ENCODE measurements at regions not wholly inside any gene's neighbourhood (a gene's known extent, or its start where the extent isn't known, plus 50 kb on each side); places are given as distances from the start of the nearest gene placed in this dataset.

DNA sequence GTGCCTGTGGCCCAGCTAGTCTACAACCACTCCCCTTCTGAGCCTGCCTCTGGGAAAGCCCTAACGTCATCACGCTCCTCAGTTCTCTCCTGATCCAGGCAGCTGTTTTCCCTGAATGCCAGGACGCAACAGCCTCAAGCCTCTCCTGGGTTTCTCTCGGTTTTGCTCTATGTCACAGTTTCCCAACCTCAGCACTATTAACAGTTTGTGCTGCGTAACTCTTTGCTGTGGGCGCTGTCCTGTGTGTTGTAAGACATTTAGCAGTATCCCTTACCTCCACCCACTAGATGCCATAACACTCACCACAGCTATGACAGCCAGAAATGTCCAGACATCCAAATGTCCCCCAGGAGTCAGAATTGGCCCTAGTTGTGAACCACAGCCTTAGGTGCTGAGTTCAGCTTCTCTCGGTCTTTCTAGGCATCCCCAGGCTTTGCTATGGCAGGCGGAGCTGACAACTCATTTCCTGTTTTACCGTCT is 226.3 kb upstream of the NPVF start:
- Histone ChIP-seq H4K20me1 (ENCODE audit: insufficient read depth) (no peaks in the 10 kb centered on the region), H2AFZ (ENCODE audit: low read depth, low read length) (no peak overlapping the region), H3K36me3 (ENCODE audit: insufficient read depth, low read length) (no peaks in the 10 kb centered on the region), H3K4me2 (ENCODE audit: low read length) (no peak overlapping the region), H3K79me2 (replicated peaks; ENCODE audit: insufficient read depth, low read length) (no peaks in the 10 kb centered on the region), H3K4me3 (ENCODE audit: low read length) (no peak overlapping the region), H3K27ac (ENCODE audit: low read length) (no peak overlapping the region), H3K27me3 (ENCODE audit: insufficient read depth, low read depth, low read length) (no peaks in the 10 kb centered on the region), H3F3A (ENCODE audit: insufficient read depth, low read length, poor library complexity, severe bottlenecking) (no peaks in the 10 kb centered on the region), H3K9me2 (ENCODE audit: insufficient read depth, low read length) (no peaks in the 10 kb centered on the region), H3K9ac (ENCODE audit: low read length) (no peak overlapping the region), H3K9me3 (ENCODE audit: low read length) (no peaks in the 10 kb centered on the region)
- TF ChIP-seq POLR2AphosphoS5 (IDR thresholded peaks at IDR 0.05) (no peak), EZH2 (IDR thresholded peaks at IDR 0.05; ENCODE audit: borderline replicate concordance, insufficient read depth, low read length, poor library complexity, severe bottlenecking) (no peak), MXI1 (conservative IDR thresholded peaks at IDR 0.05; ENCODE audit: poor library complexity, severe bottlenecking) (no peak), EP300 (conservative IDR thresholded peaks at IDR 0.05; ENCODE audit: poor library complexity, severe bottlenecking) (no peak), RAD21 (conservative IDR thresholded peaks at IDR 0.05) (no peak), SMC3 (conservative IDR thresholded peaks at IDR 0.05; ENCODE audit: poor library complexity) (no peak), TAF1 (IDR thresholded peaks at IDR 0.05; ENCODE audit: low read depth) (no peak)
- TF ChIP-seq, protein P1, sequence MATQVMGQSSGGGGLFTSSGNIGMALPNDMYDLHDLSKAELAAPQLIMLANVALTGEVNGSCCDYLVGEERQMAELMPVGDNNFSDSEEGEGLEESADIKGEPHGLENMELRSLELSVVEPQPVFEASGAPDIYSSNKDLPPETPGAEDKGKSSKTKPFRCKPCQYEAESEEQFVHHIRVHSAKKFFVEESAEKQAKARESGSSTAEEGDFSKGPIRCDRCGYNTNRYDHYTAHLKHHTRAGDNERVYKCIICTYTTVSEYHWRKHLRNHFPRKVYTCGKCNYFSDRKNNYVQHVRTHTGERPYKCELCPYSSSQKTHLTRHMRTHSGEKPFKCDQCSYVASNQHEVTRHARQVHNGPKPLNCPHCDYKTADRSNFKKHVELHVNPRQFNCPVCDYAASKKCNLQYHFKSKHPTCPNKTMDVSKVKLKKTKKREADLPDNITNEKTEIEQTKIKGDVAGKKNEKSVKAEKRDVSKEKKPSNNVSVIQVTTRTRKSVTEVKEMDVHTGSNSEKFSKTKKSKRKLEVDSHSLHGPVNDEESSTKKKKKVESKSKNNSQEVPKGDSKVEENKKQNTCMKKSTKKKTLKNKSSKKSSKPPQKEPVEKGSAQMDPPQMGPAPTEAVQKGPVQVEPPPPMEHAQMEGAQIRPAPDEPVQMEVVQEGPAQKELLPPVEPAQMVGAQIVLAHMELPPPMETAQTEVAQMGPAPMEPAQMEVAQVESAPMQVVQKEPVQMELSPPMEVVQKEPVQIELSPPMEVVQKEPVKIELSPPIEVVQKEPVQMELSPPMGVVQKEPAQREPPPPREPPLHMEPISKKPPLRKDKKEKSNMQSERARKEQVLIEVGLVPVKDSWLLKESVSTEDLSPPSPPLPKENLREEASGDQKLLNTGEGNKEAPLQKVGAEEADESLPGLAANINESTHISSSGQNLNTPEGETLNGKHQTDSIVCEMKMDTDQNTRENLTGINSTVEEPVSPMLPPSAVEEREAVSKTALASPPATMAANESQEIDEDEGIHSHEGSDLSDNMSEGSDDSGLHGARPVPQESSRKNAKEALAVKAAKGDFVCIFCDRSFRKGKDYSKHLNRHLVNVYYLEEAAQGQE (IDR thresholded peaks at IDR 0.05; ENCODE audit: borderline replicate concordance), result no peak
- TF ChIP-seq, protein P2, sequence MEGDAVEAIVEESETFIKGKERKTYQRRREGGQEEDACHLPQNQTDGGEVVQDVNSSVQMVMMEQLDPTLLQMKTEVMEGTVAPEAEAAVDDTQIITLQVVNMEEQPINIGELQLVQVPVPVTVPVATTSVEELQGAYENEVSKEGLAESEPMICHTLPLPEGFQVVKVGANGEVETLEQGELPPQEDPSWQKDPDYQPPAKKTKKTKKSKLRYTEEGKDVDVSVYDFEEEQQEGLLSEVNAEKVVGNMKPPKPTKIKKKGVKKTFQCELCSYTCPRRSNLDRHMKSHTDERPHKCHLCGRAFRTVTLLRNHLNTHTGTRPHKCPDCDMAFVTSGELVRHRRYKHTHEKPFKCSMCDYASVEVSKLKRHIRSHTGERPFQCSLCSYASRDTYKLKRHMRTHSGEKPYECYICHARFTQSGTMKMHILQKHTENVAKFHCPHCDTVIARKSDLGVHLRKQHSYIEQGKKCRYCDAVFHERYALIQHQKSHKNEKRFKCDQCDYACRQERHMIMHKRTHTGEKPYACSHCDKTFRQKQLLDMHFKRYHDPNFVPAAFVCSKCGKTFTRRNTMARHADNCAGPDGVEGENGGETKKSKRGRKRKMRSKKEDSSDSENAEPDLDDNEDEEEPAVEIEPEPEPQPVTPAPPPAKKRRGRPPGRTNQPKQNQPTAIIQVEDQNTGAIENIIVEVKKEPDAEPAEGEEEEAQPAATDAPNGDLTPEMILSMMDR (IDR thresholded peaks at IDR 0.05; ENCODE audit: poor library complexity, severe bottlenecking), result no peak

DNA sequence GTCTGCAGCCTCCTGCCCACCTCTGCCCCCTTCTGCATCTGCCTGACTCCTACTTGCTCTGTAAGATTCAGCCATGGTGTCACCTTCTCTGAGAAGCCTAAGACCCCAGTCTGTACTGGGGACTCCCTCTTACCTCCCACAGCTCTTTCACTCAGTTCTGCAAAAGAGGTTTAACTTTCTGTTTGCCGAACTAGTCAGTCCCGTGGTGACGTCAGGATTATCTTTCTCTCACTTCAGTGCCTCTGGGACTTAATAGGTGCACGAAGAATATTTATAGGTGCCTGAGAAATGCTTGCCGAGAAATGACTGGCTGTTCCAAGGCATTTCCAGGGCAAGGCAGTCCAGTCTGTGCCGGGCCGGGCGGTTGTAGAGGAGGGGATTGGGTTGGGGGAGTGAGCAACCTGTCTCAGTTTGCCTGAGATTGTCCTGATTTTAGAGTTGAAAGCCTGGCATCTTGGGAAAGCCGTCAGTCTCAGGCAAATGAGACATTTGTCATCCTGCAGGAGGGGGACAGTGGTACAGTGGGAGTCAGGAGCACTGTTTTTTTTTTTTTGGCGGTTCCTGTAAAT is 227.5 kb upstream of the NPVF start:
- H3F3A ChIP-seq (ENCODE audit: insufficient read depth, low read length, poor library complexity, severe bottlenecking), result no peaks in the 10 kb centered on the region
- H3K9me3 ChIP-seq (ENCODE audit: low read length), result no peaks in the 10 kb centered on the region

More for the DNA sequence above, 227.5 kb upstream of the NPVF start:
- H3K27ac ChIP-seq (ENCODE audit: low read length), result no peak overlapping the region
- no peaks in the 10 kb centered on the region for H3K36me3 ChIP-seq (ENCODE audit: insufficient read depth, low read length)
- no peak overlapping the region for H2AFZ ChIP-seq (ENCODE audit: low read depth, low read length)
- no peaks in the 10 kb centered on the region for H3K9me2 ChIP-seq (ENCODE audit: insufficient read depth, low read length)
- no peaks in the 10 kb centered on the region for H3K79me2 ChIP-seq (replicated peaks; ENCODE audit: insufficient read depth, low read length)
- H3K4me3 ChIP-seq (ENCODE audit: low read length), result no peak overlapping the region
- no peaks in the 10 kb centered on the region for H3K27me3 ChIP-seq (ENCODE audit: insufficient read depth, low read depth, low read length)
- H3K9ac ChIP-seq (ENCODE audit: low read length), result no peak overlapping the region
- no peak overlapping the region for H3K4me2 ChIP-seq (ENCODE audit: low read length)
- TF ChIP-seq POLR2AphosphoS5 (IDR thresholded peaks at IDR 0.05) (no peak), SMC3 (conservative IDR thresholded peaks at IDR 0.05; ENCODE audit: poor library complexity) (no peak), EP300 (conservative IDR thresholded peaks at IDR 0.05; ENCODE audit: poor library complexity, severe bottlenecking) (no peak)
- no peaks in the 10 kb centered on the region for H4K20me1 ChIP-seq (ENCODE audit: insufficient read depth)

Measured in neural cell (in vitro differentiated cells).